Chondrocyte (in vitro differentiated cells): ENCODE measurements at regions not wholly inside any gene's neighbourhood (a gene's known extent, or its start where the extent isn't known, plus 50 kb on each side); places are given as distances from the start of the nearest gene placed in this dataset.

Experiments
- DNase-seq: peaks from one replicate; pipeline ENCODE4 v3.0.0; 2021; ENCODE audit warnings: mixed read lengths, low spot score
- H3K27ac Mint-ChIP-seq: one replicate; pipeline ENCODE4 v1.8.0; 2021; ENCODE audit warnings: mild to moderate bottlenecking, moderate library complexity, mixed read lengths; ENCODE audit not compliant: unreplicated experiment
- H3K27me3 Mint-ChIP-seq: 2 replicates; pipeline ENCODE4 v1.8.0; 2021; ENCODE audit warnings: low read depth, mixed read lengths
- H3K36me3 Mint-ChIP-seq: 2 replicates; pipeline ENCODE4 v1.8.0; 2021; ENCODE audit warnings: low read depth, mixed read lengths
- H3K4me1 Mint-ChIP-seq: 2 replicates; pipeline ENCODE4 v1.8.0; 2021; ENCODE audit warnings: low read depth, mild to moderate bottlenecking, mixed read lengths
- H3K4me3 Mint-ChIP-seq: one replicate; pipeline ENCODE4 v1.8.0; 2021; ENCODE audit warnings: mild to moderate bottlenecking, moderate library complexity, mixed read lengths; ENCODE audit not compliant: unreplicated experiment
- H3K9me3 Mint-ChIP-seq: 2 replicates; pipeline ENCODE4 v1.8.0; 2021; ENCODE audit warnings: low read depth, mixed read lengths
- CTCF ChIP-seq: fragments of 200-600 bp; sonication (generic); IDR thresholded peaks from 2 replicates; pipeline ENCODE4 v1.5.0; 2021; ENCODE audit warnings: antibody characterized with exemption, mild to moderate bottlenecking, moderate library complexity

GRCh38 chr3:101049532-101049931 is 56.3 kb upstream of the ABI3BP start:
- Mint-ChIP-seq H3K9me3 (peaks cover 4% of the 10 kb centered on the region), H3K27ac (no peak overlapping the region), H3K27me3 (no peaks in the 10 kb centered on the region), H3K4me1 (peaks cover 6% of the 10 kb centered on the region), H3K36me3 (no peaks in the 10 kb centered on the region), H3K4me3 (no peak overlapping the region)
- TF ChIP-seq CTCF = no peak
- no peak for DNase-seq

- Mint-ChIP-seq H3K9me3 (no peaks in the 10 kb centered on the region), H3K36me3 (no peaks in the 10 kb centered on the region), H3K4me1 (peaks cover 23% of the 10 kb centered on the region), H3K27ac (no peak overlapping the region), H3K27me3 (no peaks in the 10 kb centered on the region), H3K4me3 (no peak overlapping the region)
- no peak for DNase-seq
- no peak for TF ChIP-seq CTCF
Measured at GRCh38 chr3:101043687-101044078, 50.5 kb upstream of the ABI3BP start.

GRCh38 chr3:101042996-101043686 is 49.9 kb upstream of the ABI3BP start:
- TF ChIP-seq CTCF = no peak
- no peak overlapping the region for H3K27ac Mint-ChIP-seq
- peaks cover 28% of the 10 kb centered on the region for H3K4me1 Mint-ChIP-seq
- H3K9me3 Mint-ChIP-seq = peaks cover 4% of the 10 kb centered on the region
- DNase-seq = no peak
- no peak overlapping the region for H3K4me3 Mint-ChIP-seq
- no peaks in the 10 kb centered on the region for H3K36me3 Mint-ChIP-seq
- no peaks in the 10 kb centered on the region for H3K27me3 Mint-ChIP-seq
